IMR-90 (cell line): ENCODE measurements at regions not wholly inside any gene's neighbourhood (a gene's known extent, or its start where the extent isn't known, plus 50 kb on each side); places are given as distances from the start of the nearest gene placed in this dataset.
A peak's percentile ranks its signal among the peaks of the same experiment; 100 is the strongest.

Source experiments
- ATAC-seq: fragments of 200-7000 bp; cut with Tn5 transposase; 2 replicates; pipeline ENCODE4 v1.9.1; 2020; ENCODE audit warnings: low read depth, mild to moderate bottlenecking, moderate library complexity
- BruUV-seq: library from RNA; stranded (reverse); fragments of 400-500 nt; replicated peaks from 2 replicates; lab custom pipeline; 2021; lab: Mats Ljungman, UMichigan
- CTCF ChIA-PET: fragments of 300-600 bp; formaldehyde crosslinking; extraction: SDS; loops from one replicate; lab custom pipeline; 2021; ENCODE audit warnings: antibody characterized with exemption; lab: Yijun Ruan, JAX
- POLR2A ChIA-PET: fragments of 300-600 bp; sonication (Branson Sonifier 250); formaldehyde crosslinking; loops from one replicate; lab custom pipeline; 2022; ENCODE audit warnings: antibody characterized with exemption; ENCODE audit not compliant: unreplicated experiment; lab: Charles Lee
- DNase-seq: peaks from one replicate; pipeline ENCODE4 v3.0.0; 2013
- H2AFZ ChIP-seq: replicated peaks from 2 replicates; pipeline ENCODE3; 2013; ENCODE audit warnings: low read length, mild to moderate bottlenecking; ENCODE audit not compliant: poor library complexity
- H2AK5ac ChIP-seq: 2 replicates; pipeline ENCODE4 v1.6.1; 2013; ENCODE audit warnings: low read depth, low read length, inconsistent platforms
- H2AK9ac ChIP-seq: replicated peaks from 2 replicates; pipeline ENCODE3; 2013; ENCODE audit warnings: mild to moderate bottlenecking, low read depth, low read length, moderate library complexity; ENCODE audit not compliant: poor library complexity
- H2BK120ac ChIP-seq: 2 replicates; pipeline ENCODE4 v1.6.1; 2013; ENCODE audit warnings: low read depth, low read length, inconsistent platforms
- H2BK15ac ChIP-seq: 3 replicates; pipeline ENCODE4 v1.6.1; 2013; ENCODE audit warnings: low read depth, low read length, inconsistent platforms
- H2BK20ac ChIP-seq: 2 replicates; pipeline ENCODE4 v1.6.1; 2013; ENCODE audit warnings: low read depth, mild to moderate bottlenecking, inconsistent platforms, low read length, moderate library complexity
- H2BK5ac ChIP-seq: 2 replicates; pipeline ENCODE4 v1.6.1; 2013; ENCODE audit warnings: mild to moderate bottlenecking, low read depth, low read length, inconsistent platforms; ENCODE audit not compliant: poor library complexity, severe bottlenecking
- H3K14ac ChIP-seq: replicated peaks from 2 replicates; pipeline ENCODE4 v1.6.1; 2013; ENCODE audit warnings: low read depth, low read length, inconsistent platforms
- H3K18ac ChIP-seq: 2 replicates; pipeline ENCODE4 v1.6.1; 2013; ENCODE audit warnings: low read depth, low read length, control low read depth
- H3K23ac ChIP-seq: 2 replicates; pipeline ENCODE4 v1.6.1; 2013; ENCODE audit warnings: low read depth, low read length, inconsistent platforms
- H3K27ac ChIP-seq: 2 replicates; pipeline ENCODE4 v1.5.1; 2013; ENCODE audit warnings: mild to moderate bottlenecking, control low read depth, low read length; ENCODE audit not compliant: insufficient read depth
- H3K27me3 ChIP-seq: 2 replicates; pipeline ENCODE4 v1.6.1; 2013; ENCODE audit warnings: low read length; ENCODE audit not compliant: control insufficient read depth, insufficient read depth
- H3K36me3 ChIP-seq: 2 replicates; pipeline ENCODE4 v1.6.1; 2013; ENCODE audit warnings: low read length, mixed read lengths; ENCODE audit not compliant: control insufficient read depth, insufficient read depth
- H3K4ac ChIP-seq: 2 replicates; pipeline ENCODE4 v1.6.1; 2013; ENCODE audit warnings: low read depth, low read length, inconsistent platforms
- H3K4me1 ChIP-seq: 2 replicates; pipeline ENCODE4 v1.6.1; 2013; ENCODE audit warnings: low read length, mixed read lengths; ENCODE audit not compliant: control insufficient read depth, insufficient read depth
- H3K4me2 ChIP-seq: 2 replicates; pipeline ENCODE4 v1.6.1; 2013; ENCODE audit warnings: low read depth, mild to moderate bottlenecking, control low read depth, low read length, moderate library complexity
- H3K4me3 ChIP-seq: 2 replicates; pipeline ENCODE4 v1.5.1; 2013; ENCODE audit warnings: low read depth, mild to moderate bottlenecking, control low read depth, low read length, moderate library complexity; ENCODE audit not compliant: insufficient read depth
- H3K56ac ChIP-seq: 2 replicates; pipeline ENCODE4 v1.6.1; 2013; ENCODE audit warnings: low read length, inconsistent platforms; ENCODE audit not compliant: insufficient read depth; ENCODE audit errors: extremely low read depth
- H3K79me1 ChIP-seq, 2 experiments: 2 replicates each; pipeline ENCODE4 v1.6.1; 2013; ENCODE audit warnings: low read length in 2 of 2, inconsistent platforms in 1 of 2, low read depth in 1 of 2
- H3K9ac ChIP-seq: 2 replicates; pipeline ENCODE4 v1.6.1; 2013; ENCODE audit warnings: low read depth, low read length, control low read depth
- H3K9me1 ChIP-seq: 2 replicates; pipeline ENCODE4 v1.6.1; 2013; ENCODE audit warnings: low read length, inconsistent platforms; ENCODE audit not compliant: insufficient read depth
- H3K9me3 ChIP-seq: 2 replicates; pipeline ENCODE4 v1.6.1; 2013; ENCODE audit warnings: low read length; ENCODE audit not compliant: control insufficient read depth, insufficient read depth
- H4K20me1 ChIP-seq: 2 replicates; pipeline ENCODE4 v1.6.1; 2013; ENCODE audit warnings: low read length, inconsistent platforms; ENCODE audit not compliant: insufficient read depth
- H4K5ac ChIP-seq: 2 replicates; pipeline ENCODE4 v1.6.1; 2013; ENCODE audit warnings: mild to moderate bottlenecking, low read depth, low read length, control low read depth
- H4K8ac ChIP-seq, 2 experiments: 2 replicates each; pipeline ENCODE4 v1.6.1; 2013; ENCODE audit warnings: low read depth in 2 of 2, low read length in 2 of 2, control low read depth in 1 of 2, inconsistent platforms in 1 of 2
- H4K91ac ChIP-seq: 2 replicates; pipeline ENCODE4 v1.6.1; 2013; ENCODE audit warnings: low read depth, low read length, inconsistent platforms; ENCODE audit not compliant: insufficient read depth
- BHLHE40 ChIP-seq: fragments of 150-350 bp; IDR thresholded peaks from 2 replicates; pipeline ENCODE4 v1.6.1; 2016; ENCODE audit warnings: mild to moderate bottlenecking, low read depth, low read length
- FOS ChIP-seq: fragments of 150-350 bp; IDR thresholded peaks from 2 replicates; pipeline ENCODE4 v1.6.1; 2016; ENCODE audit warnings: low read depth, low read length
- MAFK ChIP-seq: IDR thresholded peaks from 2 replicates; pipeline ENCODE4 v1.6.1; 2012; ENCODE audit warnings: low read depth, low read length, improper control_type of control experiment
- MXI1 ChIP-seq: IDR thresholded peaks from 2 replicates; pipeline ENCODE4 v1.6.1; 2012; ENCODE audit warnings: low read depth, mild to moderate bottlenecking, low read length, moderate library complexity, borderline replicate concordance
- NFE2L2 ChIP-seq: fragments of 150-350 bp; IDR thresholded peaks from 2 replicates; pipeline ENCODE4 v1.6.1; 2016; ENCODE audit warnings: low read depth, mild to moderate bottlenecking, low read length
- POLR2A ChIP-seq: IDR thresholded peaks from 2 replicates; pipeline ENCODE4 v1.6.1; 2012; ENCODE audit warnings: mild to moderate bottlenecking, low read depth, low read length
- RAD21 ChIP-seq: IDR thresholded peaks from 2 replicates; pipeline ENCODE4 v1.6.1; 2012; ENCODE audit warnings: low read length, improper control_type of control experiment
- RCOR1 ChIP-seq: IDR thresholded peaks from 2 replicates; pipeline ENCODE4 v1.6.1; 2012; ENCODE audit warnings: mild to moderate bottlenecking, low read length, improper control_type of control experiment; ENCODE audit not compliant: insufficient replicate concordance
- SMC3 ChIP-seq: fragments of 150-350 bp; IDR thresholded peaks from 2 replicates; pipeline ENCODE4 v1.6.1; 2016; ENCODE audit warnings: low read depth, mild to moderate bottlenecking, antibody characterized with exemption, low read length, moderate library complexity
- WGBS, 2 experiments: methylation state at CpG; one replicate each; pipeline versions ENCODE4 v1.1.5 to v1.1.7; 2013; ENCODE audit warnings: missing lambda C conversion rate in 2 of 2; ENCODE audit not compliant: insufficient read length in 1 of 2; ENCODE audit errors: extremely low coverage in 2 of 2; 5-methylcytosine and 5-hydroxymethylcytosine counted together
- dilution Hi-C: fragments of 300-500 bp; cut with HindIII; formaldehyde crosslinking; loops from one replicate; pipeline ENCODE4 v1.14.3; 2018; ENCODE audit warnings: low sequenced_read_pairs; ENCODE audit not compliant: unreplicated experiment
- in situ Hi-C: fragments of 300-500 bp; cut with MboI; formaldehyde crosslinking; loops from 3 replicates; pipeline ENCODE4 v1.14.3; 2019; ENCODE audit warnings: low sequenced_read_pairs, inconsistent platforms, mixed read lengths
- intact Hi-C: fragments of 100-400 bp; cut with micrococcal nuclease; formaldehyde crosslinking; loops from 2 replicates; pipeline ENCODE4 v1.10.0; 2022
- TF ChIP-seq, protein P1 (sequence below): fragments of 150-350 bp; IDR thresholded peaks from 2 replicates; pipeline ENCODE4 v1.6.1; 2017; ENCODE audit warnings: mild to moderate bottlenecking, antibody characterized with exemption, low read length, low read depth
- TF ChIP-seq, protein P2 (sequence below): conservative IDR thresholded peaks from 2 replicates; pipeline ENCODE4 v1.5.1; 2012; ENCODE audit warnings: mild to moderate bottlenecking, low read depth, low read length, improper control_type of control experiment

DNA sequence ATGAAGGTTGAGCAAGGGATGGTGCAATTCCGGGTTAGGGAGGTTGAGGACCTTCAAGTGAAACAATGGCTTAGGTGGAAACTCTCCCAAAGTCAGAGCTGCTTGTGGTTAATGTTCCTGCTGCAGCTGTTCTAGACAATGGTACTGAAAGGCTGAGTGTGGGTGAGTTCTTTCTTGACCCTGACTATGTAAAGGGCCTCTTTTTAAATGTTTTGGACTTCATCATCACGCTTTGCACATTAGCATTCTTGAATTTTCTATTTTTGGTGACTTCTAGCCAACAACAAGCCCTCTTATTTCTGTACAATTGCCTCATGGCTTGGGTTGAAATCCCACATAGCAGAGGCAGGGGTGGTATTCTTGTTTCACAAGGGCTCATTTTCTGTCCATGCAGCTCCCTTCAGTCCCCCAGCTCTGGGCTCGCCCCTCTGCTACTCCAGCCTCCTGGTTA lies 136.3 kb upstream of the ANKRD55 start:
- H3K9me3 ChIP-seq, result no peaks in the 10 kb centered on the region
- no peak overlapping the region for H3K27ac ChIP-seq
- ChIA-PET POLR2A (no interaction called here), CTCF (no interaction called here)
- H3K18ac ChIP-seq, result no peak overlapping the region
- H2BK120ac ChIP-seq, result no peak overlapping the region
- no peak overlapping the region for H3K4me3 ChIP-seq
- no peaks in the 10 kb centered on the region for H3K79me1 ChIP-seq
- H3K27me3 ChIP-seq, result no peaks in the 10 kb centered on the region
- no peak overlapping the region for H3K4me2 ChIP-seq
- H4K8ac ChIP-seq, result no peak overlapping the region
- H2AK9ac ChIP-seq, result no peak overlapping the region
- no peak overlapping the region for H2BK5ac ChIP-seq
- H3K9ac ChIP-seq, result no peak overlapping the region
- no peak overlapping the region for H3K14ac ChIP-seq
- H3K23ac ChIP-seq, result no peak overlapping the region; the same call in 1 of the 2 replicates
- ATAC-seq, result no peak
- H3K4ac ChIP-seq, result peak overlapping the region; percentile 30; the same call in 1 of the 2 replicates
- no peak overlapping the region for H3K56ac ChIP-seq
- dilution Hi-C loops, result no loop called here
- TF ChIP-seq MXI1 (no peak), NFE2L2 (no peak), POLR2A (no peak), SMC3 (no peak), MAFK (no peak), RAD21 (no peak), BHLHE40 (no peak), RCOR1 (no peak), FOS (no peak)
- TF ChIP-seq, protein P1, sequence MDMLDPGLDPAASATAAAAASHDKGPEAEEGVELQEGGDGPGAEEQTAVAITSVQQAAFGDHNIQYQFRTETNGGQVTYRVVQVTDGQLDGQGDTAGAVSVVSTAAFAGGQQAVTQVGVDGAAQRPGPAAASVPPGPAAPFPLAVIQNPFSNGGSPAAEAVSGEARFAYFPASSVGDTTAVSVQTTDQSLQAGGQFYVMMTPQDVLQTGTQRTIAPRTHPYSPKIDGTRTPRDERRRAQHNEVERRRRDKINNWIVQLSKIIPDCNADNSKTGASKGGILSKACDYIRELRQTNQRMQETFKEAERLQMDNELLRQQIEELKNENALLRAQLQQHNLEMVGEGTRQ, result no peak
- TF ChIP-seq, protein P2, sequence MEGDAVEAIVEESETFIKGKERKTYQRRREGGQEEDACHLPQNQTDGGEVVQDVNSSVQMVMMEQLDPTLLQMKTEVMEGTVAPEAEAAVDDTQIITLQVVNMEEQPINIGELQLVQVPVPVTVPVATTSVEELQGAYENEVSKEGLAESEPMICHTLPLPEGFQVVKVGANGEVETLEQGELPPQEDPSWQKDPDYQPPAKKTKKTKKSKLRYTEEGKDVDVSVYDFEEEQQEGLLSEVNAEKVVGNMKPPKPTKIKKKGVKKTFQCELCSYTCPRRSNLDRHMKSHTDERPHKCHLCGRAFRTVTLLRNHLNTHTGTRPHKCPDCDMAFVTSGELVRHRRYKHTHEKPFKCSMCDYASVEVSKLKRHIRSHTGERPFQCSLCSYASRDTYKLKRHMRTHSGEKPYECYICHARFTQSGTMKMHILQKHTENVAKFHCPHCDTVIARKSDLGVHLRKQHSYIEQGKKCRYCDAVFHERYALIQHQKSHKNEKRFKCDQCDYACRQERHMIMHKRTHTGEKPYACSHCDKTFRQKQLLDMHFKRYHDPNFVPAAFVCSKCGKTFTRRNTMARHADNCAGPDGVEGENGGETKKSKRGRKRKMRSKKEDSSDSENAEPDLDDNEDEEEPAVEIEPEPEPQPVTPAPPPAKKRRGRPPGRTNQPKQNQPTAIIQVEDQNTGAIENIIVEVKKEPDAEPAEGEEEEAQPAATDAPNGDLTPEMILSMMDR, result no peak
- no TSS peak for BruUV-seq
- no peak overlapping the region for H2BK15ac ChIP-seq
- no peak overlapping the region for H2AFZ ChIP-seq
- no peak overlapping the region for H4K91ac ChIP-seq
- H3K36me3 ChIP-seq, result no peaks in the 10 kb centered on the region
- in situ Hi-C loops, result no loop called here
- H3K9me1 ChIP-seq, result no peaks in the 10 kb centered on the region; the same call in 1 of the 2 replicates
- intact Hi-C loops, result no loop called here
- WGBS, 2 experiments, result 80% methylated on average over 1 of the region's 3 CpGs; no CpG with 5 or more reads in 1 of the 2 experiments
- DNase-seq, result no peak
- H2BK20ac ChIP-seq, result no peak overlapping the region
- no peak overlapping the region for H4K5ac ChIP-seq
- peak overlapping the region; percentile 39; the same call in 1 of the 2 replicates for H2AK5ac ChIP-seq
- H4K20me1 ChIP-seq, result no peaks in the 10 kb centered on the region
- no peaks in the 10 kb centered on the region for H3K4me1 ChIP-seq
